HepG2 (cell line): ENCODE measurements at regions not wholly inside any gene's neighbourhood (a gene's known extent, or its start where the extent isn't known, plus 50 kb on each side); places are given as distances from the start of the nearest gene placed in this dataset.

ENCODE experiments used
- ATF6 ChIP-seq: sonication (generic); formaldehyde crosslinking; conservative IDR thresholded peaks from 2 replicates; pipeline ENCODE4 v1.4.0; 2020; ENCODE audit warnings: missing genetic modification reagents
- CTCF ChIP-seq: sonication (generic); formaldehyde crosslinking; IDR thresholded peaks from 2 replicates; pipeline ENCODE4 v1.5.0; 2020; ENCODE audit warnings: mild to moderate bottlenecking, missing genetic modification reagents, moderate library complexity
- KAT7 ChIP-seq: IDR thresholded peaks from 2 replicates; pipeline ENCODE4 v1.6.1; 2018; ENCODE audit warnings: borderline replicate concordance, missing compliant biosample characterization
- NCOR1 ChIP-seq: fragments of 200-600 bp; sonication (generic); IDR thresholded peaks from 2 replicates; pipeline ENCODE4 v1.7.0; 2017; ENCODE audit warnings: antibody characterized with exemption, low read length, borderline replicate concordance
- NFATC3 ChIP-seq: sonication (generic); formaldehyde crosslinking; IDR thresholded peaks from 2 replicates; pipeline ENCODE4 v1.5.1; 2020; ENCODE audit warnings: mild to moderate bottlenecking, missing genetic modification reagents
- RNF2 ChIP-seq: fragments of 450-650 bp; conservative IDR thresholded peaks from 2 replicates; pipeline ENCODE4 v1.6.1; 2016; ENCODE audit warnings: low read depth
- SETDB1 ChIP-seq: sonication (generic); formaldehyde crosslinking; IDR thresholded peaks from 2 replicates; pipeline ENCODE4 v1.5.1; 2020; ENCODE audit warnings: missing genetic modification reagents, mild to moderate bottlenecking, borderline replicate concordance
- TP53 ChIP-seq: sonication (generic); formaldehyde crosslinking; conservative IDR thresholded peaks from 2 replicates; pipeline ENCODE4 v1.4.0; 2020; ENCODE audit warnings: missing genetic modification reagents
- YY1 ChIP-seq: IDR thresholded peaks from 2 replicates; pipeline ENCODE4 v1.6.1; 2011; ENCODE audit warnings: low read length, low read depth, moderate library complexity, mild to moderate bottlenecking; ENCODE audit not compliant: insufficient read depth, insufficient replicate concordance
- ZFP82 ChIP-seq: sonication (generic); formaldehyde crosslinking; IDR thresholded peaks from 2 replicates; pipeline ENCODE4 v1.5.1; 2020; ENCODE audit warnings: mild to moderate bottlenecking, missing genetic modification reagents, borderline replicate concordance
- ZNF282 ChIP-seq: fragments of 450-650 bp; IDR thresholded peaks from 2 replicates; pipeline ENCODE4 v1.6.1; 2018; ENCODE audit not compliant: partially characterized antibody
- ZNF431 ChIP-seq: sonication (generic); formaldehyde crosslinking; IDR thresholded peaks from 2 replicates; pipeline ENCODE4 v1.9.0; 2022; ENCODE audit warnings: missing genetic modification reagents, low read depth, mild to moderate bottlenecking, borderline replicate concordance
- ZNF780A ChIP-seq: sonication (generic); formaldehyde crosslinking; IDR thresholded peaks from 2 replicates; pipeline ENCODE4 v1.8.0; 2022; ENCODE audit warnings: mild to moderate bottlenecking, missing genetic modification reagents, moderate library complexity
- ZNF883 ChIP-seq: sonication (generic); formaldehyde crosslinking; IDR thresholded peaks from 2 replicates; pipeline ENCODE4 v1.5.1; 2020; ENCODE audit warnings: mild to moderate bottlenecking, missing genetic modification reagents; ENCODE audit errors: not compliant biosample characterization

- TF ChIP-seq CTCF, result no peak
- no peak for TF ChIP-seq ZNF282
- no peak for TF ChIP-seq TP53
- no peak for TF ChIP-seq ZFP82 (CRISPR knock-in tag)
- no peak for TF ChIP-seq ZNF883
- TF ChIP-seq KAT7 (CRISPR knock-in tag), result no peak
- TF ChIP-seq NFATC3 (CRISPR knock-in tag), result no peak
- no peak for TF ChIP-seq RNF2
- no peak for TF ChIP-seq ZNF780A (CRISPR knock-in tag)
- TF ChIP-seq ZNF431 (CRISPR knock-in tag), result no peak
- no peak for TF ChIP-seq SETDB1
- no peak for TF ChIP-seq NCOR1
- no peak for TF ChIP-seq ATF6 (CRISPR knock-in tag)
- TF ChIP-seq YY1, result no peak
Observed at GRCh38 chr5:97541864-97542263, 358.8 kb upstream of the RIOK2 start.
